WTC11 (cell line): ENCODE measurements at regions not wholly inside any gene's neighbourhood (a gene's known extent, or its start where the extent isn't known, plus 50 kb on each side); places are given as distances from the start of the nearest gene placed in this dataset.

Source experiments
- ATAC-seq: fragments of 200-7000 bp; cut with Tn5 transposase; 2 replicates; pipeline ENCODE4 v1.10.0; 2021; ENCODE audit warnings: mild to moderate bottlenecking, moderate library complexity
- CTCF ChIA-PET: fragments of 300-600 bp; sonication (Branson Sonifier 250); formaldehyde crosslinking; loops from one replicate; lab custom pipeline; 2021; ENCODE audit warnings: antibody characterized with exemption; lab: Charles Lee
- POLR2A ChIA-PET: fragments of 350-600 bp; sonication (Branson Sonifier 250); formaldehyde crosslinking; loops from one replicate; lab custom pipeline; 2021; ENCODE audit warnings: antibody characterized with exemption; lab: Charles Lee
- DNase-seq: peaks from one replicate; pipeline ENCODE4 v3.0.0; 2021; ENCODE audit warnings: low spot score
- H3K27ac Mint-ChIP-seq: 2 replicates; pipeline ENCODE4 v1.8.0; 2021; ENCODE audit warnings: mixed read lengths
- H3K27me3 Mint-ChIP-seq: 2 replicates; pipeline ENCODE4 v1.8.0; 2021; ENCODE audit warnings: low read depth, mild to moderate bottlenecking, moderate library complexity, mixed read lengths
- H3K36me3 Mint-ChIP-seq: 2 replicates; pipeline ENCODE4 v1.8.0; 2021; ENCODE audit warnings: mixed read lengths
- H3K4me1 Mint-ChIP-seq: 2 replicates; pipeline ENCODE4 v1.8.0; 2022; ENCODE audit warnings: mixed read lengths
- H3K4me3 Mint-ChIP-seq: 2 replicates; pipeline ENCODE4 v1.8.0; 2021; ENCODE audit warnings: mild to moderate bottlenecking, moderate library complexity, mixed read lengths
- H3K9me3 Mint-ChIP-seq: 2 replicates; pipeline ENCODE4 v1.8.0; 2021; ENCODE audit warnings: mixed read lengths
- ATF1 ChIP-seq: sonication (generic); formaldehyde crosslinking; IDR thresholded peaks from 2 replicates; pipeline ENCODE4 v1.8.1; 2023; ENCODE audit warnings: mild to moderate bottlenecking, moderate library complexity, missing genetic modification reagents
- CREM ChIP-seq: sonication (generic); formaldehyde crosslinking; IDR thresholded peaks from 2 replicates; pipeline ENCODE4 v1.8.1; 2022; ENCODE audit warnings: mild to moderate bottlenecking, missing genetic modification reagents, moderate library complexity
- ETV6 ChIP-seq: sonication (generic); formaldehyde crosslinking; IDR thresholded peaks from 2 replicates; pipeline ENCODE4 v1.8.1; 2022; ENCODE audit warnings: mild to moderate bottlenecking, missing genetic modification reagents
- FOXP1 ChIP-seq: sonication (generic); formaldehyde crosslinking; IDR thresholded peaks from 2 replicates; pipeline ENCODE4 v1.8.0; 2022; ENCODE audit warnings: missing genetic modification reagents, mild to moderate bottlenecking, moderate library complexity, borderline replicate concordance
- HMGA2 ChIP-seq: fragments of 250-450 bp; sonication (Bioruptor Pico); IDR thresholded peaks from 2 replicates; pipeline ENCODE4 v1.4.0; 2021; ENCODE audit warnings: mild to moderate bottlenecking, moderate library complexity
- JAZF1 ChIP-seq: fragments of 250-450 bp; sonication (Bioruptor Pico); IDR thresholded peaks from 2 replicates; pipeline ENCODE4 v1.9.0; 2021; ENCODE audit warnings: moderate library complexity, mild to moderate bottlenecking, inconsistent platforms
- JUN ChIP-seq: sonication (generic); formaldehyde crosslinking; IDR thresholded peaks from 2 replicates; pipeline ENCODE4 v1.8.0; 2023; ENCODE audit warnings: mild to moderate bottlenecking, missing genetic modification reagents
- MYBL2 ChIP-seq: sonication (generic); formaldehyde crosslinking; IDR thresholded peaks from 2 replicates; pipeline ENCODE4 v1.8.1; 2023; ENCODE audit warnings: mild to moderate bottlenecking, moderate library complexity, missing genetic modification reagents
- NR2C2 ChIP-seq: sonication (generic); formaldehyde crosslinking; IDR thresholded peaks from 2 replicates; pipeline ENCODE4 v1.8.0; 2022; ENCODE audit warnings: mild to moderate bottlenecking, missing genetic modification reagents
- SMAD4 ChIP-seq: sonication (generic); formaldehyde crosslinking; IDR thresholded peaks from 2 replicates; pipeline ENCODE4 v1.8.0; 2022; ENCODE audit warnings: mild to moderate bottlenecking, missing genetic modification reagents
- ZNF219 ChIP-seq: sonication (generic); formaldehyde crosslinking; IDR thresholded peaks from 2 replicates; pipeline ENCODE4 v1.8.0; 2023; ENCODE audit warnings: missing genetic modification reagents, mild to moderate bottlenecking, borderline replicate concordance
- ZNF263 ChIP-seq: sonication (generic); formaldehyde crosslinking; IDR thresholded peaks from 2 replicates; pipeline ENCODE4 v1.8.1; 2022; ENCODE audit warnings: low read depth, mild to moderate bottlenecking, moderate library complexity, missing genetic modification reagents
- TF ChIP-seq, protein P1 (sequence below): fragments of 200-600 bp; IDR thresholded peaks from 2 replicates; pipeline ENCODE4 v1.8.0; 2022; ENCODE audit warnings: antibody characterized with exemption
- TF ChIP-seq, protein P2 (sequence below): fragments of 250-450 bp; sonication (Bioruptor Pico); IDR thresholded peaks from 2 replicates; pipeline ENCODE4 v1.8.0; 2021; ENCODE audit warnings: mild to moderate bottlenecking
- TF ChIP-seq, protein P3 (sequence below): sonication (generic); formaldehyde crosslinking; IDR thresholded peaks from 2 replicates; pipeline ENCODE4 v1.8.1; 2023; ENCODE audit warnings: mild to moderate bottlenecking, missing genetic modification reagents, borderline replicate concordance
- TF ChIP-seq, protein P4 (sequence below): sonication (generic); formaldehyde crosslinking; IDR thresholded peaks from 2 replicates; pipeline ENCODE4 v1.8.1; 2022; ENCODE audit warnings: low read depth, missing genetic modification reagents, borderline replicate concordance
- TF ChIP-seq, protein P5 (sequence below): sonication (generic); formaldehyde crosslinking; IDR thresholded peaks from 2 replicates; pipeline ENCODE4 v1.8.0; 2022; ENCODE audit warnings: mild to moderate bottlenecking, missing genetic modification reagents
- TF ChIP-seq, protein P6 (sequence below): fragments of 250-450 bp; sonication (Bioruptor Pico); IDR thresholded peaks from 2 replicates; pipeline ENCODE4 v1.9.0; 2021; ENCODE audit warnings: moderate library complexity, mild to moderate bottlenecking, inconsistent platforms, borderline replicate concordance
- TF ChIP-seq, protein P7 (sequence below): sonication (generic); formaldehyde crosslinking; IDR thresholded peaks from 2 replicates; pipeline ENCODE4 v1.8.1; 2023; ENCODE audit warnings: mild to moderate bottlenecking, missing genetic modification reagents, moderate library complexity
- TF ChIP-seq, protein P8 (sequence below): sonication (generic); formaldehyde crosslinking; conservative IDR thresholded peaks from 2 replicates; pipeline ENCODE4 v1.8.1; 2022; ENCODE audit warnings: mild to moderate bottlenecking, missing genetic modification reagents

DNA sequence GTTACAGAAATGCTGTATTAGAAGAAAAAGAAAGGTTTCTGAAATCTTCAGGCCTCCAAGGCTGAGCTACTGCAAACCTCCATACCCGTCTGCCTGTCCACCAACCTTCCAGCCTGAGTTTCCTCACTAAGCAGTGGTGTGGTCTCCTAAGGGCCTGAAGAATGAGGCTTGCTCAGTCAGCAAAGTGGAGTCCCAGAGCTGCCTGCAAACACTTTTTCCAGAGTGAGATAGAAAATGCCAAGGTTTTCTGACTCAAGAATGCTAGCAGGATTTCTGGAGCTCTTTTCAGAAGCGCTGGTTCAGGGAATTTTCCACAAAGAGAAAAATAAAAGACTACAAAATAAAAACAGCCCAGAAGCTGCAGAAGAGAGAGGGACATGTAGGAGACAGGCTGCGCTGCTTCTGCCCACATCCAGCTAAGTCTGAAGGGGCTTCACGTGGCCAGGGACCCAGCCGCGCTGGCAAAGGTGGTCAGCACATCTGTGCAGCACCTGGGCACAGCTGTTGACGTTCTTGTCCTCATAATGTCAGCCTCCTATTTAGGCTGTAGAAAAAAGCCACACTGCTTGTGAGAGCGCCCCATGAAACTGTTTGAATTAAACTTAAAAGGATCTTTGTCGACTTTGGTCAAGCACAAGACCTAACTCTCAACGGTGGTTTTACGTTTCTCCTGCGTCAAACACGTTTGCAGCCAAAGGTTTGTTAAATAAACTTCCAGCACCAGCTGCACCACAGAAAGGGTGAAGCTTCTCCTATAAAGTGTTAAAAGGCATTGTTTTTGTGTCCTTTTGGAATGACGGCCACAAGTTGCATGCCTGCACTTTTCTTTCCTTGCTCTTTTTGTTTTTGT is 209.0 kb downstream of the THBS2 start (continued):
- TF ChIP-seq, protein P1, sequence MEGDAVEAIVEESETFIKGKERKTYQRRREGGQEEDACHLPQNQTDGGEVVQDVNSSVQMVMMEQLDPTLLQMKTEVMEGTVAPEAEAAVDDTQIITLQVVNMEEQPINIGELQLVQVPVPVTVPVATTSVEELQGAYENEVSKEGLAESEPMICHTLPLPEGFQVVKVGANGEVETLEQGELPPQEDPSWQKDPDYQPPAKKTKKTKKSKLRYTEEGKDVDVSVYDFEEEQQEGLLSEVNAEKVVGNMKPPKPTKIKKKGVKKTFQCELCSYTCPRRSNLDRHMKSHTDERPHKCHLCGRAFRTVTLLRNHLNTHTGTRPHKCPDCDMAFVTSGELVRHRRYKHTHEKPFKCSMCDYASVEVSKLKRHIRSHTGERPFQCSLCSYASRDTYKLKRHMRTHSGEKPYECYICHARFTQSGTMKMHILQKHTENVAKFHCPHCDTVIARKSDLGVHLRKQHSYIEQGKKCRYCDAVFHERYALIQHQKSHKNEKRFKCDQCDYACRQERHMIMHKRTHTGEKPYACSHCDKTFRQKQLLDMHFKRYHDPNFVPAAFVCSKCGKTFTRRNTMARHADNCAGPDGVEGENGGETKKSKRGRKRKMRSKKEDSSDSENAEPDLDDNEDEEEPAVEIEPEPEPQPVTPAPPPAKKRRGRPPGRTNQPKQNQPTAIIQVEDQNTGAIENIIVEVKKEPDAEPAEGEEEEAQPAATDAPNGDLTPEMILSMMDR = no peak
- TF ChIP-seq HMGA2 = no peak

DNA sequence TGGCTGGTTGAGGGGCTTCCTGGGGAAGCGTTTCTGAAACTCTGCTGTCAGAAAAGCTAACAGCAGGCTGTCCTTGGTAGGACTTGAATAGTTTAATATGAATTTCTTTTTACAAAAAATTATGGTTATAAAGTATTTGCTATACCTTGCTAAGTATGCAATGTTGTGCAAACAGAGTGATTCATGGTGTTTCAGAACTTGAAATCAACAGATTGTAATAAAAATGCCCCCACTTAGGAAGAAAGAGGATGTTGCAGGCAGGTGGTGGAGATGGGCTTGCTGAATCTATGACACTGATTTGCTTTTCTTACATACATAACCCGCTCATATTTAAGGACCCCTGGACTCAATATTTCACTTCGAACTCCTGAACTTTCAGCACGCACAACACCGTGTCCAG is 211.6 kb downstream of the THBS2 start:
- no peaks in the 10 kb centered on the region; the same call in 1 of the 2 replicates for H3K27me3 Mint-ChIP-seq
- H3K4me1 Mint-ChIP-seq = no peaks in the 10 kb centered on the region
- peaks cover 21% of the 10 kb centered on the region for H3K9me3 Mint-ChIP-seq
- H3K4me3 Mint-ChIP-seq = no peak overlapping the region
- TF ChIP-seq ATF1 (CRISPR knock-in tag) (no peak), JUN (CRISPR knock-in tag) (no peak), CREM (CRISPR knock-in tag) (no peak), MYBL2 (CRISPR knock-in tag) (no peak), ZNF263 (CRISPR knock-in tag) (no peak), SMAD4 (CRISPR knock-in tag) (no peak), NR2C2 (CRISPR knock-in tag) (no peak), ZNF219 (CRISPR knock-in tag) (no peak), JAZF1 (no peak), ETV6 (CRISPR knock-in tag) (no peak), FOXP1 (CRISPR knock-in tag) (no peak)
- TF ChIP-seq, protein P2, sequence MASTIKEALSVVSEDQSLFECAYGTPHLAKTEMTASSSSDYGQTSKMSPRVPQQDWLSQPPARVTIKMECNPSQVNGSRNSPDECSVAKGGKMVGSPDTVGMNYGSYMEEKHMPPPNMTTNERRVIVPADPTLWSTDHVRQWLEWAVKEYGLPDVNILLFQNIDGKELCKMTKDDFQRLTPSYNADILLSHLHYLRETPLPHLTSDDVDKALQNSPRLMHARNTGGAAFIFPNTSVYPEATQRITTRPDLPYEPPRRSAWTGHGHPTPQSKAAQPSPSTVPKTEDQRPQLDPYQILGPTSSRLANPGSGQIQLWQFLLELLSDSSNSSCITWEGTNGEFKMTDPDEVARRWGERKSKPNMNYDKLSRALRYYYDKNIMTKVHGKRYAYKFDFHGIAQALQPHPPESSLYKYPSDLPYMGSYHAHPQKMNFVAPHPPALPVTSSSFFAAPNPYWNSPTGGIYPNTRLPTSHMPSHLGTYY = no peak
- TF ChIP-seq, protein P3, sequence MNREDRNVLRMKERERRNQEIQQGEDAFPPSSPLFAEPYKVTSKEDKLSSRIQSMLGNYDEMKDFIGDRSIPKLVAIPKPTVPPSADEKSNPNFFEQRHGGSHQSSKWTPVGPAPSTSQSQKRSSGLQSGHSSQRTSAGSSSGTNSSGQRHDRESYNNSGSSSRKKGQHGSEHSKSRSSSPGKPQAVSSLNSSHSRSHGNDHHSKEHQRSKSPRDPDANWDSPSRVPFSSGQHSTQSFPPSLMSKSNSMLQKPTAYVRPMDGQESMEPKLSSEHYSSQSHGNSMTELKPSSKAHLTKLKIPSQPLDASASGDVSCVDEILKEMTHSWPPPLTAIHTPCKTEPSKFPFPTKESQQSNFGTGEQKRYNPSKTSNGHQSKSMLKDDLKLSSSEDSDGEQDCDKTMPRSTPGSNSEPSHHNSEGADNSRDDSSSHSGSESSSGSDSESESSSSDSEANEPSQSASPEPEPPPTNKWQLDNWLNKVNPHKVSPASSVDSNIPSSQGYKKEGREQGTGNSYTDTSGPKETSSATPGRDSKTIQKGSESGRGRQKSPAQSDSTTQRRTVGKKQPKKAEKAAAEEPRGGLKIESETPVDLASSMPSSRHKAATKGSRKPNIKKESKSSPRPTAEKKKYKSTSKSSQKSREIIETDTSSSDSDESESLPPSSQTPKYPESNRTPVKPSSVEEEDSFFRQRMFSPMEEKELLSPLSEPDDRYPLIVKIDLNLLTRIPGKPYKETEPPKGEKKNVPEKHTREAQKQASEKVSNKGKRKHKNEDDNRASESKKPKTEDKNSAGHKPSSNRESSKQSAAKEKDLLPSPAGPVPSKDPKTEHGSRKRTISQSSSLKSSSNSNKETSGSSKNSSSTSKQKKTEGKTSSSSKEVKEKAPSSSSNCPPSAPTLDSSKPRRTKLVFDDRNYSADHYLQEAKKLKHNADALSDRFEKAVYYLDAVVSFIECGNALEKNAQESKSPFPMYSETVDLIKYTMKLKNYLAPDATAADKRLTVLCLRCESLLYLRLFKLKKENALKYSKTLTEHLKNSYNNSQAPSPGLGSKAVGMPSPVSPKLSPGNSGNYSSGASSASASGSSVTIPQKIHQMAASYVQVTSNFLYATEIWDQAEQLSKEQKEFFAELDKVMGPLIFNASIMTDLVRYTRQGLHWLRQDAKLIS (CRISPR knock-in tag) = no peak
- TF ChIP-seq, protein P4, sequence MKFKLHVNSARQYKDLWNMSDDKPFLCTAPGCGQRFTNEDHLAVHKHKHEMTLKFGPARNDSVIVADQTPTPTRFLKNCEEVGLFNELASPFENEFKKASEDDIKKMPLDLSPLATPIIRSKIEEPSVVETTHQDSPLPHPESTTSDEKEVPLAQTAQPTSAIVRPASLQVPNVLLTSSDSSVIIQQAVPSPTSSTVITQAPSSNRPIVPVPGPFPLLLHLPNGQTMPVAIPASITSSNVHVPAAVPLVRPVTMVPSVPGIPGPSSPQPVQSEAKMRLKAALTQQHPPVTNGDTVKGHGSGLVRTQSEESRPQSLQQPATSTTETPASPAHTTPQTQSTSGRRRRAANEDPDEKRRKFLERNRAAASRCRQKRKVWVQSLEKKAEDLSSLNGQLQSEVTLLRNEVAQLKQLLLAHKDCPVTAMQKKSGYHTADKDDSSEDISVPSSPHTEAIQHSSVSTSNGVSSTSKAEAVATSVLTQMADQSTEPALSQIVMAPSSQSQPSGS (CRISPR knock-in tag) = no peak
- TF ChIP-seq, protein P5, sequence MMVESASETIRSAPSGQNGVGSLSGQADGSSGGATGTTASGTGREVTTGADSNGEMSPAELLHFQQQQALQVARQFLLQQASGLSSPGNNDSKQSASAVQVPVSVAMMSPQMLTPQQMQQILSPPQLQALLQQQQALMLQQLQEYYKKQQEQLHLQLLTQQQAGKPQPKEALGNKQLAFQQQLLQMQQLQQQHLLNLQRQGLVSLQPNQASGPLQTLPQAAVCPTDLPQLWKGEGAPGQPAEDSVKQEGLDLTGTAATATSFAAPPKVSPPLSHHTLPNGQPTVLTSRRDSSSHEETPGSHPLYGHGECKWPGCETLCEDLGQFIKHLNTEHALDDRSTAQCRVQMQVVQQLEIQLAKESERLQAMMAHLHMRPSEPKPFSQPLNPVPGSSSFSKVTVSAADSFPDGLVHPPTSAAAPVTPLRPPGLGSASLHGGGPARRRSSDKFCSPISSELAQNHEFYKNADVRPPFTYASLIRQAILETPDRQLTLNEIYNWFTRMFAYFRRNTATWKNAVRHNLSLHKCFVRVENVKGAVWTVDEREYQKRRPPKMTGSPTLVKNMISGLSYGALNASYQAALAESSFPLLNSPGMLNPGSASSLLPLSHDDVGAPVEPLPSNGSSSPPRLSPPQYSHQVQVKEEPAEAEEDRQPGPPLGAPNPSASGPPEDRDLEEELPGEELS (CRISPR knock-in tag) = no peak
- TF ChIP-seq, protein P6, sequence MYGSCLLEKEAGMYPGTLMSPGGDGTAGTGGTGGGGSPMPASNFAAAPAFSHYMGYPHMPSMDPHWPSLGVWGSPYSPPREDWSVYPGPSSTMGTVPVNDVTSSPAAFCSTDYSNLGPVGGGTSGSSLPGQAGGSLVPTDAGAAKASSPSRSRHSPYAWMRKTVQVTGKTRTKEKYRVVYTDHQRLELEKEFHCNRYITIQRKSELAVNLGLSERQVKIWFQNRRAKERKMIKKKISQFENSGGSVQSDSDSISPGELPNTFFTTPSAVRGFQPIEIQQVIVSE (CRISPR knock-in tag) = no peak
- TF ChIP-seq, protein P7, sequence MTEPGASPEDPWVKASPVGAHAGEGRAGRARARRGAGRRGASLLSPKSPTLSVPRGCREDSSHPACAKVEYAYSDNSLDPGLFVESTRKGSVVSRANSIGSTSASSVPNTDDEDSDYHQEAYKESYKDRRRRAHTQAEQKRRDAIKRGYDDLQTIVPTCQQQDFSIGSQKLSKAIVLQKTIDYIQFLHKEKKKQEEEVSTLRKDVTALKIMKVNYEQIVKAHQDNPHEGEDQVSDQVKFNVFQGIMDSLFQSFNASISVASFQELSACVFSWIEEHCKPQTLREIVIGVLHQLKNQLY (CRISPR knock-in tag) = no peak
- TF ChIP-seq, protein P8, sequence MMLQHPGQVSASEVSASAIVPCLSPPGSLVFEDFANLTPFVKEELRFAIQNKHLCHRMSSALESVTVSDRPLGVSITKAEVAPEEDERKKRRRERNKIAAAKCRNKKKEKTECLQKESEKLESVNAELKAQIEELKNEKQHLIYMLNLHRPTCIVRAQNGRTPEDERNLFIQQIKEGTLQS (CRISPR knock-in tag) = no peak
- CTCF ChIA-PET = no interaction called here
- no peak overlapping the region for H3K27ac Mint-ChIP-seq
- H3K36me3 Mint-ChIP-seq = peaks cover 17% of the 10 kb centered on the region
- ATAC-seq (no peak), DNase-seq (no peak)
- POLR2A ChIA-PET = no interaction called here
